Cardiac septum (tissue), 1 donor: ENCODE measurements at regions not wholly inside any gene's neighbourhood (a gene's known extent, or its start where the extent isn't known, plus 50 kb on each side); places are given as distances from the start of the nearest gene placed in this dataset.
A peak's percentile ranks its signal among the peaks of the same experiment; 100 is the strongest.

Experiments used
- DNase-seq: peaks from one replicate; pipeline ENCODE4 v3.0.0-alpha.2; 2020; ENCODE audit warnings: low spot score
- intact Hi-C: fragments of 100-400 bp; cut with DNase I; formaldehyde crosslinking; loops from one replicate; pipeline ENCODE4 v1.14.0; 2022
- donor health status: DM: no; HTN: no; CAD: no.

DNA sequence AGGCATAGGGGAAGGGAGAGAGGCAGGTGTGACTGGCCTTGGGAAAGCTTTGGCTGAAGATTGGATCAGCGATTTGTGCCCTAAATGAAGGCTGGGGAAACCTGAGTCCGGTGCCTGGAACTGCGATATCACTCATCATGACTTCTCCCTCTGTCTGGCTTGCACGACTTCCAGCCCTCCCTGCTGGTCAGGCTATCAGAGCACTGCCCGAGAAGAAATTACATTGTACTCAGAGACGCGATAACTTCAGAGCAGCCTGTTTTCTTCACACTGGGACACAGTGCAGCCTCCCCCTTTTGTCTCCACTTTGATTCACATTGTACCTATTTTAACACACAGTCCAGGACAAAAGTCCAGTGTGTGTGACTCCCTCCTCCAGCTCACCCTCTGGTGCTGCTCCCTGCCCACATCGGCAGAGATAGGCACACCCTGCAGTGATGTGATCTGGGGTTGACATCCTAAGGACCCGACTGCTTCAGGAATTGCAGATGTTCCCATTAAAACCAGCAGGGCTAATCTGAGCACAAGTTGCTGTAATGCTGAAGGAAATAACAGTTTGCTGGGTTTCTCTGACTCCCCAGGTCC lies 62.1 kb upstream of the CADM1 start:
- intact Hi-C loops, result no loop called here

DNA sequence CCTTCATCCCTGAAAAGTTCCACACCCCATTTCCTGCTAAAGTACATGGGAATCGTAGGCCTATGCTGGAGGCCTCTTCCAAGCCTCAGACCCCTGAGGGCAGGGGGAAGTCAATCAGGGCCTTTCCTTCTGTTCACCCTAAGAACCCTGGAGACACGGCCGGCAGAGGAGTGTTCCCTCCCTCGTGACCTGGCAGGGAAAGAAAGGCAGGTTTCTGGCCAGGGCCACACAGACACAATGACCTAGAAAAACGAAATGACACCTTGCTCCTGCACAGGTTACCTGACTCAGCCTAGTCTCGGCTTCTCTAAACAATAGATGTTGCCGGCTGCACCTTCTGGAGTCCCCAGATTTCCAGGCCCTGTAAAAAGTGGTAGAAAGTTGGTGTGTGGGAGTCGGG lies 60.6 kb upstream of the CADM1 start:
- DNase-seq, result no peak
- intact Hi-C loops, result no loop called here

More for the DNA sequence above, 62.1 kb upstream of the CADM1 start:
- no peak for DNase-seq

DNA sequence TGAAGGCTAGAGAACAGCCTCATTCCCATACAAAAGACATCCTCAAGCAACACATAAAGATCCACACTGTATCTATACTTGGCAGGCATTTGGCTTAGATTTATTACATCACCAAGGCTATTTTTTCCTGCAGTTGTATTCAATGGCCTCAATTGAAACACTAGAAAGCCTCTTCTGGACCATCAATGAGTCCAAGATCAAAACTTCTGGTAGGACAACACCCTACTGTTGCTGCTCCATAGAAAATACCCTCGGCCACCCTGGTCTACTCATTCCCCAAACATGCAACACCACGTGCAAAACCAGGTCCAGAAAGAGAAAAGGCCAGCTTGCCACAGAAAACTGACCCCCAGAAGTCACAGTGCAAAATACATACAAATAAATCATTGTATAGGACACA lies 56.9 kb upstream of the CADM1 start:
- peak; percentile 9 for DNase-seq
- intact Hi-C loops, result no loop called here

DNA sequence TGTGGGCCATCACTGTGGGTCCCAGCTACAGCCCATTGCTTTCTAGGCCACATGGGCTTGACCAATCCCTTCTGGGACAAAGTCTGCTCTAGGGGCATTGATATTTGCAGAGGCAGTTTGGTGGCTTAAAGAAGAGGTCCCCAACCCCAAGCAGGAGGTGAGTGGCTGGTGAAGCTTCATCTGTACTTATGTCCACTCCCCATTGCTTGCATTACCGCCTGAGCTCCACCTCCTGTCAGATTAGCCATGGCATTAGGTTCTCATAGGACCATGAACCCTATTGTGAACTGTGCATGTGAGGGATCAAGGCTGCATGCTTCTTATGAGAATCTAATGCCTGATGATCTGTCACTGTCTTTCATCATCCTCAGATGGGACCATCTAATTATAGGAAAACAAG lies 54.4 kb upstream of the CADM1 start:
- no peak for DNase-seq
- intact Hi-C loops, result no loop called here

DNA sequence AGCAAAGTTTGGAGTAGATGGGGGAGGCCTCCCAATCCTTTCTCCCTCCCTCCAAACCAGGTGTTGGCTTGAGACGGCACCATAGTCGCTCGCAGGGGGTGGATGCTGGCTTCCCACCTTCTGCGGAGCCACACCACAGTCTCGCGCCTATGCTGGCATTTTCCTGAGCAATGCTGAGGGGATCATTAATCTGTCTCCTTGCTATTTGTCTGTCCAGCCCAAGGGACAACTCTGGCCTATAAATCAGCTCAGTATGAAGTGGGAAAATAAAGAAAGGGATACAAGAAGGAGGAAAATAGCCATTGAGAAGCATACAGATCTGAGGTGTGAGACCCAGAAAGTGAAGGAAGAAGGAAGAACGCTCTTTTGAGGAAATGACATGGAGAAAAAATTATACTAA lies 53.5 kb upstream of the CADM1 start:
- intact Hi-C loops, result no loop called here
- no peak for DNase-seq

DNA sequence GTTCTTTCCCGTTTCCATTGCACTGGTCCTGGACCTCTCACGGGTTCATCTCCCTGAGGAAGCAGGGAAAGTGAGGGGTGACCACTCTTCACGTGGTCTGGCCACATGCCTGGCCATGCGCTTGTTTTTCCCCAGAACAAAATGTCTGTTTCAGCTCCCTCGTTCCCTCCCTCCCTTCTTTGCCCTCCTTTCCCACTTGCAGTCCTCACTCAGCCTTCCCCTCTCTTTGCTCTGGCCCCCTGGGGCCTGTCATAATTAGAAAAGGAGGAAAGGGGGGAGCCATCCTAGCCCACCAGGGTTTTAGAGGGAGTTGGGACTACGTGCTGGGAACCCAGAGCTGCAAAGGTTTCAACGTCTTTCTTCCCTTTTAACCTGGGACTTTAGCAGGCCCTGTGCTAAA lies 52.8 kb upstream of the CADM1 start:
- intact Hi-C loops, result no loop called here
- no peak for DNase-seq

DNA sequence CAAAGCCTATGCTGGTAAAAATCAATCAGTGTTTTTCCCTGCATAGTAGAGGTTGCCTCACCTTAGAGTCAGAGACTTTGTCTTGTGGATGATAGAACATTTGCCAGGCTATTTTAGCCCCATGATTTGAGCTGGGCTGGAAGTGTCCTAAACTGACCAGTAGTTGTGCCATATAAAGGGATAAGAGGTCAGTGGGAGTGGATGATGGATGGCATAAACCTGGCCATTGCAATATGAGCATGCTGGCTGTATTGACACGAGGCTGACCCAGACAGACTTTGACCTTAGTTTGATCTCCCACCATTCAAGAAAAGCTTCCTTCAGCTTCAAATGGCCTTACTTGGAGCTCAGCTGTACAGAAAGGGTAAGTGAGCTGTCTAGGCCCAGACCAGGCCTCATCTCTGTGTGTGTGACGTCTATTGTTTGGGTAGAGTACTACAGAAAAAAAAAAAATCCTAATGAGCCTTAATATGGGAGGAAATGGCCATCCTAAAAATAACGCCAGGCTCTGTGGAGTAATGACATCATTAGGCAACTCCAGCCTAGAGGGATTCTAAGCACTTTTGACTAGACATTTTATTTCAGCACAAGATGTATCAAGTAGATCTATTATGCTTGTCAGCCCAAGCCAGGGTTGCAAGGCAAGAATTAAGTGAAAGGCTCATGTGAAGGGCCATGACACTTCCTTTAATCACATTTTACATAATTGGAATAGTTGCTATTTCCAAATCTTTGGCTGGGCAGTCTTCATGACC lies 51.3 kb upstream of the CADM1 start:
- intact Hi-C loops, result no loop called here
- no peak for DNase-seq
